HEK293 (cell line): ENCODE measurements at regions not wholly inside any gene's neighbourhood (a gene's known extent, or its start where the extent isn't known, plus 50 kb on each side); places are given as distances from the start of the nearest gene placed in this dataset.

Experiments
- CTCF ChIP-seq: fragments of 450-650 bp; formaldehyde crosslinking; IDR thresholded peaks from 2 replicates; pipeline ENCODE4 v1.5.1; 2016; ENCODE audit warnings: missing biosample characterization, missing genetic modification characterization
- REST ChIP-seq: fragments of 450-650 bp; formaldehyde crosslinking; IDR thresholded peaks from 2 replicates; pipeline ENCODE4 v1.5.1; 2016; ENCODE audit warnings: missing biosample characterization, missing genetic modification characterization
- SP3 ChIP-seq: fragments of 450-650 bp; formaldehyde crosslinking; IDR thresholded peaks from 2 replicates; pipeline ENCODE4 v1.5.1; 2016; ENCODE audit warnings: missing biosample characterization, missing genetic modification characterization
- ZBTB11 ChIP-seq: fragments of 450-650 bp; formaldehyde crosslinking; conservative IDR thresholded peaks from 2 replicates; pipeline ENCODE4 v1.5.1; 2016; ENCODE audit warnings: low read depth, missing biosample characterization, missing genetic modification characterization
- ZNF843 ChIP-seq: fragments of 450-650 bp; formaldehyde crosslinking; IDR thresholded peaks from 2 replicates; pipeline ENCODE4 v1.5.1; 2016; ENCODE audit warnings: missing biosample characterization, missing genetic modification characterization

- TF ChIP-seq ZNF843 (no peak), CTCF (no peak), ZBTB11 (tag by site-specific recombination) (no peak), SP3 (tag by site-specific recombination) (no peak), REST (tag by site-specific recombination) (no peak)
These were observed 785.2 kb downstream of the DIPK2A start for GRCh38 chr3:144756704-144757440.
